ENCODE measurements at regions not wholly inside any gene's neighbourhood (a gene's known extent, or its start where the extent isn't known, plus 50 kb on each side); places are given as distances from the start of the nearest gene placed in this dataset.

GRCh38 chr6:169395080-169395805, 141.6 kb upstream of the THBS2 start:
- no peak for TF ChIP-seq POLR2A (IDR thresholded peaks at IDR 0.05)
- no peak for TF ChIP-seq CTCF (IDR thresholded peaks at IDR 0.05)
